Neuronal stem cell (in vitro differentiated cells): ENCODE measurements at regions not wholly inside any gene's neighbourhood (a gene's known extent, or its start where the extent isn't known, plus 50 kb on each side); places are given as distances from the start of the nearest gene placed in this dataset.

Source experiments
- DNase-seq: peaks from one replicate; pipeline ENCODE4 v3.0.0-alpha.2; 2013; ENCODE audit warnings: low spot score
- H2AFZ ChIP-seq: one replicate; pipeline ENCODE4 v1.6.1; 2013; ENCODE audit warnings: mild to moderate bottlenecking, low read length, inconsistent platforms
- H2AK5ac ChIP-seq: 2 replicates; pipeline ENCODE4 v1.6.1; 2013; ENCODE audit warnings: low read depth, mild to moderate bottlenecking, inconsistent platforms, low read length, moderate library complexity, mixed read lengths
- H2BK120ac ChIP-seq: 2 replicates; pipeline ENCODE4 v1.6.1; 2013; ENCODE audit warnings: low read depth, mild to moderate bottlenecking, inconsistent platforms, low read length, moderate library complexity, mixed read lengths
- H2BK12ac ChIP-seq: one replicate; pipeline ENCODE4 v1.6.1; 2013; ENCODE audit warnings: low read length, inconsistent platforms
- H2BK15ac ChIP-seq: 2 replicates; pipeline ENCODE4 v1.6.1; 2013; ENCODE audit warnings: mild to moderate bottlenecking, low read length, inconsistent platforms, mixed read lengths
- H2BK5ac ChIP-seq: one replicate; pipeline ENCODE4 v1.6.1; 2013; ENCODE audit warnings: inconsistent platforms, mild to moderate bottlenecking, low read length, moderate library complexity
- H3K14ac ChIP-seq: one replicate; pipeline ENCODE4 v1.6.1; 2013; ENCODE audit warnings: low read length, inconsistent platforms
- H3K18ac ChIP-seq: 2 replicates; pipeline ENCODE4 v1.6.1; 2013; ENCODE audit warnings: low read length, inconsistent platforms
- H3K23ac ChIP-seq: 2 replicates; pipeline ENCODE4 v1.6.1; 2013; ENCODE audit warnings: low read depth, mild to moderate bottlenecking, mixed read lengths, low read length, inconsistent platforms; ENCODE audit not compliant: poor library complexity
- H3K27ac ChIP-seq: replicated peaks from 3 replicates; pipeline ENCODE4 v1.5.1; 2013; ENCODE audit warnings: low read length, inconsistent platforms
- H3K27me3 ChIP-seq, 3 experiments: 2 replicates each; pipeline ENCODE4 v1.6.1; 2013; ENCODE audit warnings: low read length in 3 of 3, mild to moderate bottlenecking in 2 of 3, inconsistent platforms in 1 of 3, low read depth in 1 of 3, mixed read lengths in 1 of 3, moderate library complexity in 1 of 3; ENCODE audit not compliant: control insufficient read depth in 3 of 3, insufficient read depth in 3 of 3
- H3K36me3 ChIP-seq, 2 donors: replicated peaks in 1 of 2; 2 replicates each; pipeline ENCODE4 v1.6.1; 2013; ENCODE audit warnings: low read length in 2 of 2; ENCODE audit not compliant: control insufficient read depth in 2 of 2, insufficient read depth in 2 of 2
- H3K4ac ChIP-seq: 2 replicates; pipeline ENCODE4 v1.6.1; 2013; ENCODE audit warnings: inconsistent platforms, mild to moderate bottlenecking, low read length, moderate library complexity
- H3K4me1 ChIP-seq, 2 donors: 1 replicate in 1 of 2; 2 replicates in 1 of 2; pipeline ENCODE4 v1.6.1; 2013; ENCODE audit warnings: low read length in 2 of 2, low read depth in 1 of 2; ENCODE audit not compliant: control insufficient read depth in 2 of 2, insufficient read depth in 1 of 2
- H3K4me2 ChIP-seq: one replicate; pipeline ENCODE4 v1.6.1; 2013; ENCODE audit warnings: mild to moderate bottlenecking, low read length, inconsistent platforms; ENCODE audit not compliant: insufficient read depth, poor library complexity, severe bottlenecking
- H3K4me3 ChIP-seq, 2 donors: 2 replicates each; pipeline ENCODE4 v1.5.1; 2013; ENCODE audit warnings: low read length in 2 of 2, mild to moderate bottlenecking in 2 of 2, inconsistent platforms in 1 of 2, moderate library complexity in 1 of 2
- H3K79me1 ChIP-seq: one replicate; pipeline ENCODE4 v1.6.1; 2013; ENCODE audit warnings: low read depth, mild to moderate bottlenecking, inconsistent platforms, low read length, moderate library complexity
- H3K9ac ChIP-seq: one replicate; pipeline ENCODE4 v1.6.1; 2013; ENCODE audit warnings: mild to moderate bottlenecking, low read depth, low read length, inconsistent platforms; ENCODE audit not compliant: poor library complexity
- H3K9me3 ChIP-seq, 2 donors: replicated peaks in 1 of 2; 2 replicates each; pipeline versions ENCODE3 to v1.6.1; 2013; ENCODE audit warnings: low read length in 2 of 2, mild to moderate bottlenecking in 2 of 2, inconsistent platforms in 1 of 2, low read depth in 1 of 2, mixed read lengths in 1 of 2, moderate library complexity in 1 of 2; ENCODE audit not compliant: control insufficient read depth in 2 of 2, insufficient read depth in 1 of 2
- H4K8ac ChIP-seq: one replicate; pipeline ENCODE4 v1.6.1; 2013; ENCODE audit warnings: low read depth, mild to moderate bottlenecking, inconsistent platforms, low read length, moderate library complexity
- H4K91ac ChIP-seq: one replicate; pipeline ENCODE4 v1.6.1; 2013; ENCODE audit warnings: low read length, low read depth, mild to moderate bottlenecking, inconsistent platforms; ENCODE audit not compliant: poor library complexity
- WGBS, 2 donors: extraction: QIAGEN DNeasy Blood & Tissue Kit; methylation state at CpG; one replicate each; pipeline ENCODE4 v1.1.7; 2013; ENCODE audit warnings: missing lambda C conversion rate in 2 of 2, mixed read lengths in 1 of 2; ENCODE audit not compliant: insufficient read length in 2 of 2, insufficient replicate concordance in 1 of 2; ENCODE audit errors: extremely low coverage in 2 of 2; 5-methylcytosine and 5-hydroxymethylcytosine counted together

DNA sequence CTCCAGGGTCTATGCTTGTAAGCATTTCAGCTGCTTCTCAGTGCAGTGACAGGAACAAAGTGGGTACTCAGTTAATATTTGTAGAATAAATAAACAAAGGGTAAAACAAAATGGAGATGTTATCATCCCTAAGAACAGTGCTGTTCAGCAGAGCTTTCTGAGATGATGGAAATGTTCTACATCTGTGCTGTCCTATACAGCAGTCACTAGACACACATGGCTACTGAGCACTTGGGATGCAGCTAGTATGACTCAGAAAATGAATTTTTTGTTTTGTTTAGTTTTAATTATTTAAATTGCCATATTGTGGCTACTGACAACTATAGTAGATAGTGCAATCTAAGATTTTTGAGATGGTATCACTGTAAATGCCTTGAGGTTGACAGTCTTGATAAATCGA is 283.8 kb upstream of the ADAMTS9 start:
- H3K36me3 ChIP-seq = no peaks in the 10 kb centered on the region
- no peaks in the 10 kb centered on the region for H3K79me1 ChIP-seq
- no peak overlapping the region for H3K14ac ChIP-seq
- DNase-seq = no peak
- no peak overlapping the region for H3K27ac ChIP-seq
- H2BK5ac ChIP-seq = no peak overlapping the region
- H3K4ac ChIP-seq = no peak overlapping the region
- H3K4me3 ChIP-seq = no peak overlapping the region
- H2BK12ac ChIP-seq = no peak overlapping the region
- no peak overlapping the region for H2BK15ac ChIP-seq
- H2AFZ ChIP-seq = no peak overlapping the region
- H3K18ac ChIP-seq = no peak overlapping the region
- no peak overlapping the region for H3K4me2 ChIP-seq
- no peaks in the 10 kb centered on the region for H3K27me3 ChIP-seq
- no CpG with 5 or more reads among the region's 1 CpG for whole genome bisulfite sequencing, 2 donors
- no peak overlapping the region for H3K23ac ChIP-seq
- no peak overlapping the region for H4K8ac ChIP-seq
- no peak overlapping the region for H2AK5ac ChIP-seq
- no peak overlapping the region for H4K91ac ChIP-seq
- H3K9ac ChIP-seq = no peak overlapping the region
- H2BK120ac ChIP-seq = no peak overlapping the region
- H3K9me3 ChIP-seq = peaks cover 0 to 4% of the 10 kb centered on the region in 2 donors
- H3K4me1 ChIP-seq = peaks cover 2% of the 10 kb centered on the region in 2 donors

DNA sequence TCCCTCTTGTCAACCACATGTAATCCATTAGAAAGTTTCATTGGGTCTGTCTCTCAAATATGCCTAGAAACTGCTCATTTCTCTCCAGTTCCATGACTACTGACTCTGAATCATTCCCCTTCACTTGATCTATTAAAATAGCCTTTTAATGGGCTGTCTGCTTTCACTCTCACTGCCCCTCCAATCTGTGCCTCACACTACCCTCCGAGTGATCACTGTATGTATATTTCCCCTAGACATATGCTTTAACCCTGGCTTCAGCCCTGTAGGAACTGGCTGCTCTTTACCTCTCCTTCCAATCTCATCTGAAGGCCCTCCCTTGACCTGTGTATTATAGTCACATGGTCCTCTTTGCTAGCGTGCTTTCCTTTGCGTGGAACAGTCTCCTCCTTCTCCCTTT is 282.8 kb upstream of the ADAMTS9 start:
- Histone ChIP-seq H3K79me1 (no peaks in the 10 kb centered on the region), H3K27ac (no peak overlapping the region), H4K8ac (no peak overlapping the region), H2BK15ac (no peak overlapping the region), H3K27me3 (no peaks in the 10 kb centered on the region), H3K14ac (no peak overlapping the region), H4K91ac (no peak overlapping the region), H2AK5ac (no peak overlapping the region), H3K23ac (no peak overlapping the region), H2BK120ac (no peak overlapping the region), H3K36me3 (no peaks in the 10 kb centered on the region), H3K4me3 (no peak overlapping the region), H2AFZ (no peak overlapping the region), H3K18ac (no peak overlapping the region), H3K9ac (no peak overlapping the region), H2BK12ac (no peak overlapping the region), H3K4me2 (no peak overlapping the region), H2BK5ac (no peak overlapping the region), H3K4ac (no peak overlapping the region), H3K9me3 (peaks cover 0 to 9% of the 10 kb centered on the region in 2 donors), H3K4me1 (peaks cover 2% of the 10 kb centered on the region in 2 donors)
- no peak for DNase-seq
- WGBS, 2 donors = no CpG with 5 or more reads among the region's 3 CpGs

DNA sequence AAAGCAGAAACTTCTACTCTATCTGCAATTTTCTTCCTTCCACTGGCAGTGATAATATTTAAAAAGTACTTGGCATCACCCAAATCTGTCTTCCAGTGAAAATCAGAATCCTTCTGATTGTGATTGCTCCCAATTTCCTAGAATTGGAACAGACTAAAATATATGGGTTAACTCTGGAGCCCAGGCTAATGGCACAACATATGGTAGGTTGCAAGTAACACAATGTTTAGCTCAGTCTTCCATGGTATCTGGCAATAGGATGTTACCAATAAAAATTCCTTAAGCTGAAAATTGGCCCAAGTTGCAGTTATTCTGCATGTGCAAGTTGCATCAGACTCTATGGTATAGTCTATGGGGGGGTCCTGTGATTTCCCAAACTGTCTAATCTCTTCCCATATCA is 273.5 kb upstream of the ADAMTS9 start:
- no peak overlapping the region for H3K18ac ChIP-seq
- no peak overlapping the region for H3K14ac ChIP-seq
- H3K9ac ChIP-seq = no peak overlapping the region
- no peak overlapping the region for H3K4me2 ChIP-seq
- H4K91ac ChIP-seq = no peak overlapping the region
- H3K4me3 ChIP-seq = no peak overlapping the region
- H2BK12ac ChIP-seq = no peak overlapping the region
- no peaks in the 10 kb centered on the region for H3K36me3 ChIP-seq
- no peak overlapping the region for H3K4ac ChIP-seq
- no peak overlapping the region for H2AFZ ChIP-seq
- no peak overlapping the region for H2BK120ac ChIP-seq
- H3K9me3 ChIP-seq = peaks cover 0 to 4% of the 10 kb centered on the region in 2 donors
- H3K23ac ChIP-seq = no peak overlapping the region
- H3K27me3 ChIP-seq = no peaks in the 10 kb centered on the region
- no peaks in the 10 kb centered on the region for H3K79me1 ChIP-seq
- no peak overlapping the region for H2BK5ac ChIP-seq
- no peaks in the 10 kb centered on the region for H3K4me1 ChIP-seq
- no peak overlapping the region for H3K27ac ChIP-seq
- no peak overlapping the region for H2BK15ac ChIP-seq
- DNase-seq = no peak
- H2AK5ac ChIP-seq = no peak overlapping the region
- H4K8ac ChIP-seq = no peak overlapping the region

GRCh38 chr3:64958199-64958843 is 270.5 kb upstream of the ADAMTS9 start:
- Histone ChIP-seq H3K4me3 (no peak overlapping the region), H2BK120ac (no peak overlapping the region), H2BK15ac (no peak overlapping the region), H3K4me2 (no peak overlapping the region), H4K91ac (no peak overlapping the region), H4K8ac (no peak overlapping the region), H3K14ac (no peak overlapping the region), H3K9me3 (no peaks in the 10 kb centered on the region), H3K9ac (no peak overlapping the region), H3K27me3 (no peaks in the 10 kb centered on the region), H3K23ac (no peak overlapping the region), H3K79me1 (no peaks in the 10 kb centered on the region), H2AFZ (no peak overlapping the region), H2BK5ac (no peak overlapping the region), H3K27ac (no peak overlapping the region), H2AK5ac (no peak overlapping the region), H3K36me3 (no peaks in the 10 kb centered on the region), H2BK12ac (no peak overlapping the region), H3K18ac (no peak overlapping the region), H3K4ac (no peak overlapping the region), H3K4me1 (peaks cover 0 to 6% of the 10 kb centered on the region in 2 donors)
- no CpG with 5 or more reads among the region's 3 CpGs for WGBS, 2 donors
- no peak for DNase-seq
